ENCODE measurements at regions not wholly inside any gene's neighbourhood (a gene's known extent, or its start where the extent isn't known, plus 50 kb on each side); places are given as distances from the start of the nearest gene placed in this dataset.
"Not testable (repeated sequence)": the region's sequence is repeated elsewhere in the genome, so short reads cannot be mapped to it uniquely, and the experiment has no call there.

- no peak for DNase-seq (ENCODE audit: low read depth, low spot score)
These were observed 123.6 kb upstream of the KCNJ6 start for GRCh38 chr21:38039841-38040240.

- no peak for DNase-seq (ENCODE audit: low read depth, low spot score)
These were observed 125.2 kb upstream of the KCNJ6 start for GRCh38 chr21:38041493-38041892.

DNA sequence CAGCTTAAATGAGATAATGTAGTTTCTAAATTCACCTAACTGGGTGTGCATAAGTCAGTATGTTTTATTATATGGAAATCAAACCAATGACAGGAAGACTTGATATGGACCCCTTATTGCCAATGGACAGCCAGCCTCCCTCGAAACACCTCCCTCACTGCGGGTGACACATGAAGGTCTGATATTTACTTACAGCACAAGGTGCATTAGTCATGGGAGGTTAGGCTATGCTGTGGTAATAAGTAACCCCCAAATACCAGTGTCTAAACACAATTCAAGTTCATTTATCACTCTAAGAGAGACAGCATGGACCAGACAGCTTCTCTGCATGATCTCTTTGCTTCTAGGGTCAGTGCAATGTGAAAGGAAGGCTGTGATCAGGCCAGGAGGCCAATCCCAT is 126.0 kb upstream of the KCNJ6 start:
- DNase-seq (ENCODE audit: low read depth, low spot score) = no peak

GRCh38 chr21:38048167-38048566 is 131.9 kb upstream of the KCNJ6 start:
- no peak for DNase-seq (ENCODE audit: low read depth, low spot score)

GRCh38 chr21:38054334-38054733 is 138.1 kb upstream of the KCNJ6 start:
- DNase-seq (ENCODE audit: low read depth, low spot score) = no peak

DNA sequence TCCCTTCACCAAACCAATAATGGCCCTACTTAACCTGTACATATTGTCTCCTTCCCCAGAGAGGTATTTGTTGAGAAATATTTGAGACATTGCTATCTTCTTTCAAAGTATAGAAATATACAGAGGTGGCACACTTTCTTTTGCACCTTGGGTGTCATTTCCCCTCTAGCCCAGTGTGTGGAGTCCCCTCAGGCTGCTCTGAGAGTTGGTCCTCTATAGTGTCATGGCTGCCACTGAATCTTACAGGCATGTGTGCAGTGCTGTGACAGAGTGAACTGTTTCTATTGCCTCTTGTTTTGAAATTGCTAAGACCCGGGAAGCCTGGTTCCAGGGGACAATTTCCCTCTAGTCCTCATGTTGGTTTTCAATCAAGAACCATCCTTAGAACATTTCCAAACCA is 140.2 kb upstream of the KCNJ6 start:
- no peak for DNase-seq (ENCODE audit: low read depth, low spot score)

DNA sequence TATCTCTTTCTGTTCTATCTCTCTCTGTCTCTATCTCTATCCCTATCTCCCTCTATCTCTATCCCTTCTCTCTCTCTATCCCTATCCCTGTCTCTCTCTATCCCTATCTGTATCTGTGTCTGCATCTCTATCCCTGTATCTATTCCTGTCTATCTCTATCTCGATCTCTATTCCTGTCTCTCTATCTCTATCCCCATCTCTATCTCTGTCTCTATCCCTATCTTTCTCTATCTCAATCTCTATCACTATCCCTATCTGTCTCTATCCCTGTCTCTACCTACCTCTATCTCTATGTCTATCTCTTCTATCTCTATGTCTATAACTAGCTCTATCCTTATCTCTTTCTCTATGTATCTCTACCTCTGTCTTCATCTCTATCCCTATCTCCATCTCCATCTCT is 141.4 kb upstream of the KCNJ6 start:
- DNase-seq (ENCODE audit: low read depth, low spot score) = no peak

DNA sequence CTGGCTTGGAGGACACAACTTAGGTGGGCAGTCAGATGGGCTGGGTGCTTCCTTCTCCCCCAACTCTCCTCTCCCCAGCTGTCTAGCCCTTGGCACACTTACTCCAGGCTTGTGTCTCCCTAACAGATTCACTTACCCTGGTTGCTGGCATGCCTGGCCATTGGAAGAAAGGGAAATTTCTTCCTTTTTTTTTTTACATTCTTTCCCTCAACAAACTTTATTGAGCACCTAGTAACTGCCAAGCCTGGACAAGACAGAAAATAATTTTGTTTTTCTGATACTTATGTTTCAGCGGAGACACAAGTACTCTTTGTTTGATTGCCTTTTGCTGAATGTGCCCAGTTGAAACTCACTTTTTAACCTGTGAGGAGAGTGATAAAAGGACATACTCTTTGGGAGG is 144.3 kb upstream of the KCNJ6 start:
- DNase-seq (ENCODE audit: low read depth, low spot score) = no peak

GRCh38 chr21:38067086-38067739 is 151.0 kb upstream of the KCNJ6 start:
- no peak for DNase-seq (ENCODE audit: low read depth, low spot score)

- no peak for DNase-seq (ENCODE audit: low read depth, low spot score)
These were observed 156.2 kb upstream of the KCNJ6 start for GRCh38 chr21:38072489-38072888.

DNA sequence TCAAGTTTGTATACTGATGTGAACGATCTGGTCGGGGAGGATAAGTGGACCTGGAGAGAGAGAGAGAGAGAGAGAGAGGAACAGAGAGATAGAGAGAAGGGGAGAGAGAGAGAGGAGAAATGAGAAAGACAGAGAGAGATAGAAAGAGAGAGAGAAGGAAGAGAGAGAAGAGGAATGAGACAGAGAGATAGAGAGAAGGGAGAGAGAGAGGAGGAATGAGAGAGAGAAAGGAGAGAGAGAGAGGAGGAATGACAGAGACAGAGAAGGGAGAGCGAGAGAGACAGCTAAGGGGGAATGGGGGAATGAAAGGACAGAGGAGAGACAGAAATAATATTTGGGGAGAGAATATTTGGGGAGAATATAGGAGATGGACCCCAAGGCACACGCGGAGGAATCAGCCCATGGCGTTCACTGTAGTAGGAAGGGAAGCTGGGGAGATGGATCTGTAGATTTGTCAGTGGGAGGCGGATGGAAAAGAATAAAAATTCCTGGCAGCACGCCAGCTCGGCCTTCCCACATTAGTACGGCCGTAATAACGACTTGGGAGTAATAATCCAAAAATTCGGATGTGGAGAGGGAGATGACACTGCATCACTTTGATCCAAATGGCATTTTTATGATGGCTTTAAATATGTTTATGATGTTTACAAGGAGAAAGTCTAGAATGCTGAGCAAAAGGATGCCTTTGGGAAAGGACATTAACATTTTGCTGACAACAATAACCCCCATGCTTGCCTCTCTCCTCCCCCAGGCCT is 159.8 kb upstream of the KCNJ6 start:
- no peak for DNase-seq (ENCODE audit: low read depth, low spot score)

DNA sequence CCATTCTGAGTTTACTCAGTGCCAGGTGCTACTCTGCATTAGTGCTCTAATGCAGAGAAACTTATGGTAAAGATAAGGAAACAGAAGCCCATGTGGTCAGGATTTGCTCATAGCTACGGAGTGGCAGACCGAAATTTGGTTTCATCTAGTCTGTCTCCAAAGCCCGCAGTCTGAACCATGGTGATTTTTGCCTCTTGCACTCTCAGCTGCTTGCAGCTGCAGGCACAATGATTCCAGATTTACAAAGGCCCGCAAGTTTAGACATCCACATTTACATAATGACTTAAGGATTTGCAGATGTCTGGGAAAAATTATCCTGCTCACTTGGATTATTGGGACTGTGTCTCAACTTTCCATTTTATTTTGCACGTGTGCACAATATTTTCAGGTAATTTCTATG is 161.3 kb upstream of the KCNJ6 start:
- DNase-seq (ENCODE audit: low read depth, low spot score) = no peak

DNA sequence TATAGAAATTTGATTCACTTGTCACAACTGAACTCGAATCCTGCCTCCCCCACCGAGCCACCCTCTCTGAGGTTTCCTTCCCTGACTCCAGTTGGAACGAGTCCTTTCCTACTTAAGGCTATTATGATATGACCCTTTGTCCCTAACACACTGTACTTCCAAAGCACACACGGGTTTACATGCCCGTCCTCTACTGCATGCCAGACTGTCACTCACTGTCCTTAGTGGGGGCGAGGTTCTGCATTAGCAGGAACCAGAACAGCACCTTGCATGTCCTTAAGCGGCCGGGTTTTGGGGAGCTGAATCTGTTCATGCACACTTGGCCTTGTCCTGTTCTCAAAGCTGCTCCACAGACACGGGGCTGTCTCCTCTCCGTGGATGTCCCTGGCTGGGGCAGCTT is 164.6 kb upstream of the KCNJ6 start:
- DNase-seq (ENCODE audit: low read depth, low spot score) = no peak

DNA sequence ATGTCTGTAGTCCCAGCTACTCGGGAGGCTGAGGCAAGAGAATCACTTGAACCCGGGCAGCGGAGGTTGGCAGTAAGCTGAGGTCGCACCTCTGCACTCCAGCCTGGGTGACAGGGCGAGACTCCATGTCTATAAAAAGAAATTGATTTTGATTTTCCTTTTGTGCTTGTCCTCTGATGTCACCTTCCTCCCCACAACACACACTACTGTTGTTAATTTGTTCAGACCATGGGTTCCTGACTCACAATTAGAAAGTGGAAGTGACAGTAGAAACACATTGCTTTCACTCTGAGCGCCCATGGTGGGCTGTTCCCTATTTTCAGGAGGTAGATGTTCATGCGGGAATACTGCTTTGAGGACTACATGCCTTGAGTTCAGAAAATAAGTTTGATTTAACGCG is 165.5 kb upstream of the KCNJ6 start:
- no peak for DNase-seq (ENCODE audit: low read depth, low spot score)

DNA sequence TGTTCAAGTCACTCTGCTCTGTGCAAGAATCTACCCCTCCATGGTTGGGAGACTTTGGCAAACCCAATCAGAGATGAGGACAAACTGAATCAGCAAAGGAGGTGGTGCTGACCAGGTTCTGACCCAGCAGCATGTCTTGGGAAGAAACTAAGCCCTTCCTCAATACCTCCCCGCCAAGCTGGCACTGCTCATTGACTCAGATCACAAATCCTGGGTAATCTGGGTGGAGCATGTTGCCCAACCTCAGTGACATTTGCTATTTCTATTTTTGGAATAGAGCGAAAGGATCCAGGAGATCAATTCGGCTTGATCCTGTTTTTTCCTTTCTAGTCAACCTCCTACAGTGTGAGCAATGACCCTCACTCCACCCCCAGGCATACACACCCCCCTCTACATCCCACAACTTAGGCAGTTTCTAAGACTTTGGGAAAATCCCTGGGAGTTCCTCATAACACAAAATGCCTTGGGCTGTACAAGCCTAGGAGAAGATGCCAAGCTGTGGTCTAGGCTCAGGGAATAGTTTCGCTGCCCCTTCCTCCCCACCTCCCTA is 166.8 kb upstream of the KCNJ6 start:
- no peak for DNase-seq (ENCODE audit: low read depth, low spot score)

DNA sequence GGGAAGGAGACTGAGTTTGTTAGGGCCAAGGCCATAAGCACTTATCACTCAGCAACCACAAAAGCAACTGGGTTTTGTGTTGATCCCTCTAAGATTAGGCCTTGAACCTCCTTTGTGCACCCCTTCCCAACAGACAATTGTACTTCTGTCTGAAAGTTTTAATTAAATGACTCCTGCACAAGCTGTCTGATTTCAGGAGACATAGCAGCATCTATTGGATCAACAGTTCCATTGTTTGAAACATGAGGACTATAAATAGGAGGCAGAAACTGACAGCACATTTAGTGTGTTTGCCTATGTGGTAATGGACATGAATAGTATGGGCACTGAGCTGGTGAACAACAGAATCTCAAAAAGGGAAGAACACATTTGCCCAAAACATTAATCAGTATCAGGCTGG is 167.3 kb upstream of the KCNJ6 start:
- no peak for DNase-seq (ENCODE audit: low read depth, low spot score)

DNA sequence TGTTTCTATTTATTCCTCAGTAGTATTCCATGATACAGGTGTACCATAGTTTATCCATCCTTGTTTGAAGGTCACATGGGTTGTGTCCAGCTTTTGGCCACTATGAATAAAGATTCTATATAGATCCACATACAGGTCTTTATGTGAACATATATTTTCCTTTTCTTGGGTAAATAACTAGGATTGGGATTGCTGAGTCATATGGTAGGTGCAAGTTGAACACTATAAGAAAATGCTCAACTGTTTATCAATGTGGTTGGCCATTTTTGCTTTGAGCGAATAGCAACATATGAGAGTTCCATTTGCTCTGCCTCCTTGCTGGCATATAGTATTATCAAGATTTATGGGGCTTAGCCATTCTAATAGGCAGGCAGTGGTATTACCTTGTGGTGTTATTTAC is 170.2 kb upstream of the KCNJ15 start:
- DNase-seq (ENCODE audit: low read depth, low spot score) = no peak

DNA sequence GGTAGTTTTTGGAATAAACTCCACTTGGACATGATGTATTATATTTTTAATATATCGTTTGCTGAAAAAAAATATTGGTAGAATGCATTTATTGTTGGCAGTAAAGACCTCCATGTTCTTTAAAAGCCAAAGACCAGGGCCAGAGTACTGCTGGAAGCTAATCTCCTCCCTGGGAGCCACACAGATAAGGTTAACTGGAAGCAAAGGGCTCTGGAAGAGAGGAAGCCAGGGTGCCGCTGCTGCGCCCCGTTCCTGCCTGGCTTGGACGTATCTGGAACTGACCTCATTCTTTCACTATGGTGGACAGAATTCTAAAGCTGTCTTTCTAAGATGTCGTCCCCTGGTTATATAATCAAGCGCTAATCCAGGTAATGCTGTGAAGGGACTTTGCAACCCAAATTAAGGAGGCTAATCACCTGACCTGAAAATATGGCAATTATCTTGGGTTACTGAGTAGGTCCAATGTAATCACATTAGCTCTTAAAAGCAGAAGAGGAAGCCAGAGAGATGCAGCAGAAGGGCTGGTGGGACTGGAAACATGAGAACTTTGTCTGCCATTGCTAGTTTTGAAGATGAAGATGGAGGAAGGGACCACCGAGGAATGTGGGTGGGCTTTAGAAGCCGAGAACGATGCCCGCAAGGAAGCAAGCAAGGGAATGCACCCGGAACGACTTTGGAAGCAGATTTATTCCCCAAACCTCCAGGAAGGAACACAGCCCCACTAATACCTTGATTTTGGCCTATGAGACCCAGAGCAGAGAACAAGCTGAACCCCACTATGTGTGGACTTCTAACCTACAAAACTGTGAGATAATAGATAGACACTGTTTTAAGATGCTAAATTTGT is 167.7 kb upstream of the KCNJ15 start:
- no peak for DNase-seq (ENCODE audit: low read depth, low spot score)

- no peak for DNase-seq (ENCODE audit: low read depth, low spot score)
These were observed 167.1 kb upstream of the KCNJ15 start for GRCh38 chr21:38089763-38090046.

GRCh38 chr21:38091061-38091460 is 165.7 kb upstream of the KCNJ15 start:
- DNase-seq (ENCODE audit: low read depth, low spot score) = not testable (repeated sequence)

DNA sequence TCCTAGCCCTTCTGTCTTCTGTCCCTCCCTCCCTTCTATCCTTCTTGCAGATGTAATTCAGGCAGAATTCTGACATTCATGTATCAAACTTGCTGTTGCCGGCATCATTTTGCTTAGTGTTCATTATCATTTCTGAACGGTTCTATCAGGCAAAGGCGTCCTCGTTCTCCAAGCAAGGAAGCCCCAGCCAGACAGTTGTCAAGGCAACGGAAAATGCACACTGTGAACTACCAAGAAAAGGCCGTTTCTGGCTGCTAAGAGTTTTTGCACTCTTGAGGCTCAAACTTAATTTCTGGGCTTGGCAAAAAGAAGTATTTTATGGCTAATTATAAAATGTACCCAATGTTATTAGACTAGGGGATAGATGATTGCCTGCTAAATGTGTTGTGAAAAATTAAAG is 164.7 kb upstream of the KCNJ15 start:
- no peak for DNase-seq (ENCODE audit: low read depth, low spot score)

DNA sequence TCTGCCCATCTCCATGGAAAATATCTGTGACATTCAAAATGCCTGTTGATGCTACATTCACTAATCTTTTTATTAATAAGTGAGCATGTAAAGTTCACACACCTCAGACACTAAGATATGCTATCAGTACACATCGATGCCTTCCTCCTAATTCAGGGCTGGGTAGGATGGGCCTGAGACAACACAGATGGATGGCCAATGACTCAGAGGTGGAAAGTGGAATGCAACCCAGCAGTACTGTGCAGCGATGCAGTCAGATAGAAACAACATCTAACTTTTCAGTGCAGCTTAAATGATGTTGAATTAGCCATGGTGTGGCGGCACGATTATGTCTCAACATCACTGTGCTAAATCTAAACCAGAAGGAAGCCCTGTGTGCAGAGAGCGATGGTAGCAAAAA is 161.6 kb upstream of the KCNJ15 start:
- DNase-seq (ENCODE audit: low read depth, low spot score) = no peak

Measured in pulmonary artery endothelial cell (primary cell).